GM18511 (cell line): ENCODE measurements at regions not wholly inside any gene's neighbourhood (a gene's known extent, or its start where the extent isn't known, plus 50 kb on each side); places are given as distances from the start of the nearest gene placed in this dataset.
A peak's percentile ranks its signal among the peaks of the same experiment; 100 is the strongest.

Experiments
- ATAC-seq: cut with Tn5 transposase; IDR thresholded peaks from one replicate; pipeline ENCODE4 v1.9.1; 2021; ENCODE audit warnings: mild to moderate bottlenecking, moderate library complexity; ENCODE audit not compliant: unreplicated experiment

GRCh38 chrX:124820738-124821137, 474.4 kb downstream of the SH2D1A start:
- ATAC-seq: no peak

GRCh38 chrX:124827258-124827845, 481.0 kb downstream of the SH2D1A start:
- ATAC-seq: no peak

- ATAC-seq: peak; percentile 60
These were observed 483.6 kb downstream of the SH2D1A start for GRCh38 chrX:124829930-124830329.

- no peak for ATAC-seq
These were observed 482.9 kb upstream of the TEX13C start for GRCh38 chrX:124836786-124837185.

GRCh38 chrX:124842205-124842604, 477.5 kb upstream of the TEX13C start:
- ATAC-seq: no peak

GRCh38 chrX:124860736-124861135, 458.9 kb upstream of the TEX13C start:
- no peak for ATAC-seq

GRCh38 chrX:124862301-124862700, 457.4 kb upstream of the TEX13C start:
- ATAC-seq: no peak

GRCh38 chrX:124863303-124863702, 456.4 kb upstream of the TEX13C start:
- ATAC-seq: no peak

- no peak for ATAC-seq
These were observed 432.1 kb upstream of the TEX13C start for GRCh38 chrX:124887572-124887971.

GRCh38 chrX:124895947-124896346, 423.7 kb upstream of the TEX13C start:
- no peak for ATAC-seq

- no peak for ATAC-seq
These were observed 416.7 kb upstream of the TEX13C start for GRCh38 chrX:124902953-124903352.

- ATAC-seq: no peak
These were observed 409.1 kb upstream of the TEX13C start for GRCh38 chrX:124910611-124911010.

- ATAC-seq: no peak
These were observed 402.7 kb upstream of the TEX13C start for GRCh38 chrX:124917011-124917410.

- ATAC-seq: no peak
These were observed 394.0 kb upstream of the TEX13C start for GRCh38 chrX:124925681-124926080.

GRCh38 chrX:124931241-124931640, 388.4 kb upstream of the TEX13C start:
- ATAC-seq: no peak

GRCh38 chrX:124931958-124932357, 387.7 kb upstream of the TEX13C start:
- ATAC-seq: no peak

- ATAC-seq: no peak
These were observed 381.0 kb upstream of the TEX13C start for GRCh38 chrX:124938715-124939114.

- no peak for ATAC-seq
These were observed 379.1 kb upstream of the TEX13C start for GRCh38 chrX:124940531-124940930.

GRCh38 chrX:124954402-124954801, 365.3 kb upstream of the TEX13C start:
- ATAC-seq: no peak

- no peak for ATAC-seq
These were observed 359.2 kb upstream of the TEX13C start for GRCh38 chrX:124960454-124960853.

GRCh38 chrX:124963717-124964116, 356.0 kb upstream of the TEX13C start, which contains the start of gene TENM1:
TENM1 (minus strand) TSS chrX:124963817.
- ATAC-seq: no peak

GRCh38 chrX:124975456-124975855, 344.2 kb upstream of the TEX13C start:
- no peak for ATAC-seq

- ATAC-seq: no peak
These were observed 338.3 kb upstream of the TEX13C start for GRCh38 chrX:124981420-124981819.
